AG04449 (cell line): ENCODE measurements at regions not wholly inside any gene's neighbourhood (a gene's known extent, or its start where the extent isn't known, plus 50 kb on each side); places are given as distances from the start of the nearest gene placed in this dataset.
"Not testable (repeated sequence)": the region's sequence is repeated elsewhere in the genome, so short reads cannot be mapped to it uniquely, and the experiment has no call there.

Experiments
- CTCF ChIA-PET: fragments of 350-600 bp; formaldehyde crosslinking; extraction: SDS; loops from one replicate; lab custom pipeline; 2021; ENCODE audit warnings: antibody characterized with exemption; lab: Yijun Ruan, JAX
- POLR2A ChIA-PET: fragments of 400-600, 350-600 bp; formaldehyde crosslinking; extraction: SDS; loops from one replicate; lab custom pipeline; 2020; ENCODE audit warnings: antibody characterized with exemption, inconsistent platforms; lab: Yijun Ruan, JAX
- DNase-seq: peaks from one replicate; pipeline ENCODE4 v3.0.0-alpha.2; 2010; ENCODE audit warnings: low read depth, low spot score
- H3K4me3 ChIP-seq: 2 replicates; pipeline ENCODE4 v1.5.1; 2011; ENCODE audit warnings: low read depth, mild to moderate bottlenecking, control low read depth, low read length
- TF ChIP-seq, protein P1 (sequence below): IDR thresholded peaks from one replicate; pipeline ENCODE4 v1.5.1; 2011; ENCODE audit warnings: mild to moderate bottlenecking, moderate library complexity, low read length, control low read depth, inconsistent platforms; ENCODE audit not compliant: insufficient read depth; ENCODE audit errors: missing control alignments

DNA sequence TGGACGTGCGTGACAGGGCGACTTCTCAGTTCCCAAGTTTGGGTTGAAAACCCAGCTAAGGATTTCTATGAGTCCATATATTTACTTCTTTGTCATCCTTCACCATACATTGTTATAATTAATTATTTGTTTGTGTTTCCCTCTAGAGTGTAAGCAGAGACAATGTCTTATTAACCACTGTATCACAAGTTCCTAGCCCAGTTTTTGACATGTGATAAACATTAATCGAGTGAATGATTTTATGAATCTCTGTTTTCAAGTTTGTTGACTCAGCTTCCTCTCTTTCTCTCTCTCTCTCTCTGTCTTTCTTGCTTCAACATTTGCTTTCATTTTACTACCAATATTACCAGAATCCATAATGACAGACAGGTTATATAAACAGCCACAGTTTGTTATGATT lies 1259.6 kb upstream of the TENM4 start:
- no peak for DNase-seq
- TF ChIP-seq, protein P1, sequence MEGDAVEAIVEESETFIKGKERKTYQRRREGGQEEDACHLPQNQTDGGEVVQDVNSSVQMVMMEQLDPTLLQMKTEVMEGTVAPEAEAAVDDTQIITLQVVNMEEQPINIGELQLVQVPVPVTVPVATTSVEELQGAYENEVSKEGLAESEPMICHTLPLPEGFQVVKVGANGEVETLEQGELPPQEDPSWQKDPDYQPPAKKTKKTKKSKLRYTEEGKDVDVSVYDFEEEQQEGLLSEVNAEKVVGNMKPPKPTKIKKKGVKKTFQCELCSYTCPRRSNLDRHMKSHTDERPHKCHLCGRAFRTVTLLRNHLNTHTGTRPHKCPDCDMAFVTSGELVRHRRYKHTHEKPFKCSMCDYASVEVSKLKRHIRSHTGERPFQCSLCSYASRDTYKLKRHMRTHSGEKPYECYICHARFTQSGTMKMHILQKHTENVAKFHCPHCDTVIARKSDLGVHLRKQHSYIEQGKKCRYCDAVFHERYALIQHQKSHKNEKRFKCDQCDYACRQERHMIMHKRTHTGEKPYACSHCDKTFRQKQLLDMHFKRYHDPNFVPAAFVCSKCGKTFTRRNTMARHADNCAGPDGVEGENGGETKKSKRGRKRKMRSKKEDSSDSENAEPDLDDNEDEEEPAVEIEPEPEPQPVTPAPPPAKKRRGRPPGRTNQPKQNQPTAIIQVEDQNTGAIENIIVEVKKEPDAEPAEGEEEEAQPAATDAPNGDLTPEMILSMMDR: no peak
- ChIA-PET POLR2A (no interaction called here), CTCF (no interaction called here)
- H3K4me3 ChIP-seq: no peak overlapping the region

DNA sequence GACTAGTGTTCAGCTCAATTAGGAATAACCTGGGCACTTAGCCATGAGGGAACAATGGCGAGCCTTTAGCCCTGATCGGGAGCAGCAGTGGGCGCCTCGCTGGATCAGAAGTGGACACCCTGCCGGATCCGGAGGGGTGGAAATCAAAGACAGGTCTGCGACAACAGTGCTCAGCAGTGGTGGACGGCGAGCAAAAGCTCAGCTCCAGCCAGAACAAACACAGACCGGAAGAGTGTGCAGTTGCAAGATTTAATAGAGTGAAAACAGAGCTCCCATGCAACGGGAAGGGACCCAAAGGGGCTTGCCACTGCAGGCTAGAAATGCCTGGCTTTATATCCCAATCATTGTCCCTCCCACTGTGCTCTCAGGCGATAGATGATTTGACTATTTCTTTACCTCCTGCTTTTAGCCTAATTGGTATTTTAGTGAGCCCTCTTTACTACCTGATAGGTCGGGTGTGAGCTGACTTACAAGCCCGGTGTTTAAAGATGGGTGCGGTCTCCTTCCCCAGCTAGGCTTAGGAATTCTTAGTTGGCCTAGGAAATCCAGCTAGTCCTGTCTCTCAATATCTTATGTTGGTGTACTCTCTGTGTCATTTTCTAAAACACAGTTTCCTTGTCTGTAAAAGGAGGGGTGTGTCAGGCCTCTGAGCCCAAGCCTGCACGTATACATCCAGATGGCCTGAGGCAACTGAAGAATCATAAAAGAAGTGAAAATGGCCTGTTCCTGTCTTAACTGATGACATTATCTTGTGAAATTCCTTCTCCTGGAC lies 1258.8 kb upstream of the TENM4 start:
- CTCF ChIA-PET, H3K4me3 ChIP-seq, POLR2A ChIA-PET, DNase-seq: not testable (repeated sequence)

DNA sequence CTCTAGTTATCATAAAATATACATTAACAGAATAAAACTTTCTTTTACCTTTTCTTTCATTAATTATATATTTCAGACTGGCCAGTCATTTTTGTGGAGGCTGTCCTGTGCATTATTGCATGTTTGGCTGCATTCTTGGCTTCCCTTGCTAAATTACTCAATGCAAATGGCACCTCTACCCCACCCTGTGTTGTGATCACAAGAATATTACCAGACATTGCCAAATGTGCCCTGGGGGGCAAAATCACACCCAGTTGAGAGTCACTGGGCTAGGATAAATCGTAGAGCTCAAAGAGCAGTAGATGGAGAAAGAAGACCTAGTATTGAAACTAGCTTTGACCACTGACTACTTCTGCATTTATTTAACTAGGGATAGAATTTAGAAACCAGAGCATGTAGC lies 1257.8 kb upstream of the TENM4 start:
- CTCF ChIA-PET: no interaction called here
- TF ChIP-seq, protein P1: no peak
- POLR2A ChIA-PET: no interaction called here

DNA sequence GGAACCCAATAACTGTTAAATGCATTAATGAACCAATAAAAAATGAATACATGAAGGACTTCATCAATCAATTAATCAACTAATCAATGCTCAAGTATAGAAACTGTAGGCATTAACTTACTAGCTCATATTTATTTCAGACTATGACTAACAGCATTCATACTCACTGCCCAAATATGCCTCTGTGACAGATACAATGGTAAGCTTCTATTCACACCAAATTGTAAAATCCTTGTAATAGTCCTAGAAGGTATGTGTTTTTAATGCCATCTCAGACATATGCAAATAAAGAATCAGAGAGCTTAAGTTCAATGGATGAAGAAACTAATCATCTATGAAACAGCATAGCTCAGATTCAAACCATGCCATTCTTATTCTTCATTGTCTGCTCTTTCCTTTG lies 1253.6 kb upstream of the TENM4 start:
- POLR2A ChIA-PET: no interaction called here
- H3K4me3 ChIP-seq: no peak overlapping the region
- TF ChIP-seq, protein P1: no peak
- DNase-seq: no peak
- CTCF ChIA-PET: no interaction called here

More for the DNA sequence above, 1257.8 kb upstream of the TENM4 start:
- H3K4me3 ChIP-seq: no peak overlapping the region
- no peak for DNase-seq

DNA sequence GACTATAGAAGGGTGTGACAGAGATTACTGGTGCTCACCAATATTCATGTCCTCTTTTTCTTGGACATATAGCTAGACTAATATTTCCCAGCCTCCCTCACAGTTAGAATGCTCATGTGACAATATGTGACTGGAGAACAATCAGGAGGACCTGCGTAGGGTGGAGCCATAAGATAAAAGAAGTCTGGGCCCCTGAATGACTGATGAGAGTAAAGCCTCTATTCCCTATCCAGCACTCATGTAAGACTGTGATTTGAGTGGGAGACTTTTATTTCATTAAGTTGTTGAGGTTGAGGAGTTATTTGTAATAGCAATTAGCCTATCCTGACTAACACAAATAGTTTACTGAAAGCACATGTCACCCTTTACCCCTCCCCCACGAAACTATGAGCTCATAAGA lies 1247.1 kb upstream of the TENM4 start:
- DNase-seq: no peak
- H3K4me3 ChIP-seq: no peak overlapping the region
- POLR2A ChIA-PET: no interaction called here
- TF ChIP-seq, protein P1: no peak
- CTCF ChIA-PET: no interaction called here

DNA sequence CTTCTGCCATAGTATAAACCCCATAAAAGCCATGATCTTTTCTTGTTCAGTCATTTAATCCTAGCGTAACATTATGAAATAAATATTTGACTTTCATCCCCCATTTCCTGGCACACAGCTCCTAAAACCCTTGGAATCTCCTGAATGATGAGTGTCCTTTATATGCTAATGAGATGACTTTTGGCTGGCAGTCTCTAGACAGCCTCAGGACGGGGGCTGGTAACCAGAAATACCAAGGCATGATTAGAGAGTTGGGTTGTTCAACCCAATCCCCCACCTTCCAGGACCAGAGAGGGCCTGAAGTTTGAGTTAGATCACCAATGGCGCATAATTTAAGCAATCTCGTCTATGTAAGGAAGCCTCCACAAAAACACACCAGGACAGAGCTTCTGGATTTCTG lies 1246.1 kb upstream of the TENM4 start:
- DNase-seq: no peak
- ChIA-PET CTCF (no interaction called here), POLR2A (no interaction called here)
- H3K4me3 ChIP-seq: no peak overlapping the region
- TF ChIP-seq, protein P1: no peak

DNA sequence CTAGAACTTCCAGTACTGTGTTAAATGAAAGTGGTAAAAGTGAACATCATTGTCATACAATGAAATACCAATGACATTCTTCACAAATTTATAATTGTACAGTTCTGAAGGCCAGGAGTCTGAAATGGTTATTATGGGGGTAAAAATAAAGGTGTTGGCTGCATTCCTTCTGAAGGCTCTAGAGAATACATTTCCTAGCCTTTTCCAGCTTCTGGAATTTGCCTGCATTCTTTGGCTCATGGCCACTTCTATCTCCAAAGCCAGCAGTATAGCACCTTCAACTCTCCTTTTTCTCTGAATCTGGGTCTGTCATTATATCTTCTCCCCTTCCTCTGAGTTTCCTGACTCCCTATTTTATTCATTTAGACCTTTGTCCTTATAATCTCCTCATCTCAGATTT lies 1232.7 kb upstream of the TENM4 start:
- CTCF ChIA-PET: no interaction called here
- TF ChIP-seq, protein P1: no peak
- POLR2A ChIA-PET: no interaction called here
- no peak for DNase-seq
- H3K4me3 ChIP-seq: no peak overlapping the region
